ENCODE measurements at regions not wholly inside any gene's neighbourhood (a gene's known extent, or its start where the extent isn't known, plus 50 kb on each side); places are given as distances from the start of the nearest gene placed in this dataset.

DNA sequence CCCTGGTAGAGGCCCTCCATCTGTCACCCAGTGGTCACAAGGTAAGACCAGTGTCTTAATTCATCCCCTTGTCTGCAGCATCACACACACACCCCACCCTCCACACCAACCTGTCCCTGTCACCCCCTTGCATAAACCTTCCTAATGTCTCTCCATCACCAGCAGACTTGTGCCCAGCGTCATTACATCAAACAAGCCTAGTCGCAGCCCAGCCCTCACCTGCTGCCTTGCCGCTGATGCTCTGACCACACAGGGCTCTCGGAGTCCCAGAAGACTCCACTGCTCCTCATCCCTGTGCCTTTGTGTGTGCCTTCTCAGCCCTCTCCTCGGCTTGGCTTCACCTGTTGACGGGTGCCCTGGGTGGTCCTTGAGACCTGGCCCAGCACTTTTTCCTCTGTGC is 171.2 kb downstream of the GLI2 start:
- TF ChIP-seq, protein P1, sequence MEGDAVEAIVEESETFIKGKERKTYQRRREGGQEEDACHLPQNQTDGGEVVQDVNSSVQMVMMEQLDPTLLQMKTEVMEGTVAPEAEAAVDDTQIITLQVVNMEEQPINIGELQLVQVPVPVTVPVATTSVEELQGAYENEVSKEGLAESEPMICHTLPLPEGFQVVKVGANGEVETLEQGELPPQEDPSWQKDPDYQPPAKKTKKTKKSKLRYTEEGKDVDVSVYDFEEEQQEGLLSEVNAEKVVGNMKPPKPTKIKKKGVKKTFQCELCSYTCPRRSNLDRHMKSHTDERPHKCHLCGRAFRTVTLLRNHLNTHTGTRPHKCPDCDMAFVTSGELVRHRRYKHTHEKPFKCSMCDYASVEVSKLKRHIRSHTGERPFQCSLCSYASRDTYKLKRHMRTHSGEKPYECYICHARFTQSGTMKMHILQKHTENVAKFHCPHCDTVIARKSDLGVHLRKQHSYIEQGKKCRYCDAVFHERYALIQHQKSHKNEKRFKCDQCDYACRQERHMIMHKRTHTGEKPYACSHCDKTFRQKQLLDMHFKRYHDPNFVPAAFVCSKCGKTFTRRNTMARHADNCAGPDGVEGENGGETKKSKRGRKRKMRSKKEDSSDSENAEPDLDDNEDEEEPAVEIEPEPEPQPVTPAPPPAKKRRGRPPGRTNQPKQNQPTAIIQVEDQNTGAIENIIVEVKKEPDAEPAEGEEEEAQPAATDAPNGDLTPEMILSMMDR (IDR thresholded peaks at IDR 0.05; ENCODE audit: low read depth, low read length), result no peak
- TF ChIP-seq POLR2A (IDR thresholded peaks at IDR 0.05; ENCODE audit: extremely low read depth, insufficient read length) (no peak), MYC (IDR thresholded peaks at IDR 0.05; ENCODE audit: low read depth, low read length) (no peak)
- TF ChIP-seq, protein P2, sequence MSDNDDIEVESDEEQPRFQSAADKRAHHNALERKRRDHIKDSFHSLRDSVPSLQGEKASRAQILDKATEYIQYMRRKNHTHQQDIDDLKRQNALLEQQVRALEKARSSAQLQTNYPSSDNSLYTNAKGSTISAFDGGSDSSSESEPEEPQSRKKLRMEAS (IDR thresholded peaks at IDR 0.05; ENCODE audit: low read depth, low read length), result no peak

Data from NB4 (cell line).